GM08714 (cell line): ENCODE measurements at regions not wholly inside any gene's neighbourhood (a gene's known extent, or its start where the extent isn't known, plus 50 kb on each side); places are given as distances from the start of the nearest gene placed in this dataset.
A peak's percentile ranks its signal among the peaks of the same experiment; 100 is the strongest.

Experiments
- H3K4me3 ChIP-seq: fragments of 200-500 bp; sonication (Bioruptor generic); 2 replicates; pipeline ENCODE4 v1.5.1; 2014; ENCODE audit warnings: mild to moderate bottlenecking, low read length, inconsistent platforms
- ZNF274 ChIP-seq: IDR thresholded peaks from 2 replicates; pipeline ENCODE4 v1.6.1; 2012; ENCODE audit warnings: mild to moderate bottlenecking, low read depth, low read length

DNA sequence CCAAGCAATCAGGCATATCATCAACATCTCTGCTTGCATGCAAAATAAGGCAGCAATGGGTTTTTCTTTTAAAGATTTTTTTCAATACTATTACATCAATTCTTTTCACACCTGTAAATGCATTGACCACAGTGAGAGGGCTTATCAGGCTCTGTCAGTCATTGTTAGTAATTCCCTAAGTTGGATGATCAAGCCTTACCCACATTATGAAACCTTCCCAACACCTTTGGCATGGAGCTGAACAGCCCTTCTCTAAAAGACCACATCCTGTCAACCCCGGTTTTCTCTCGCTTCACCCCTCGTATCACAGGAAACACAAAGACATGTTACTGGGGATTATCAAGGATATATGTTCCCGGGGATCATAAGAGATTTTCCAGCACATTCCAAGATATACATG, 135.2 kb upstream of the SLC24A5 start:
- H3K4me3 ChIP-seq, result no peak overlapping the region
- TF ChIP-seq ZNF274, result no peak

DNA sequence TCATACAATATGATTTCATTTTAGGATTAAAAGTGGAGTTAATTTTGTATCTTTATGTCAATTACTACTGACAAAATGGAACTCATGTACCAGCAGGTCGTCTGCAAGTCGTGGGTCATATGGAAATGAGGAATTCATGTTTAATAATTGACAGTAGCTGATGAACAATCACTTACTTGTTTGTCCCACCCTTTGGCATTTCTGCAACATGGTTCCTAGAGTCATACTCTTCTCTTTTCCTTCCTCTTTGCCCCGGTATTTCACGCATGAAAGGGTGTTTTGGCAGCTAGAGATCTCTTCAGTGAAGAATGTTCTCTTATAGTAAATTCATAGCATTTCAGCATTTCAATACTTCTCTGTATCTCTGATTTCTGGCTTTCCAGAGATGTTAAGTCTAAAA, 133.3 kb upstream of the SLC24A5 start:
- no peak overlapping the region for H3K4me3 ChIP-seq
- no peak for TF ChIP-seq ZNF274

DNA sequence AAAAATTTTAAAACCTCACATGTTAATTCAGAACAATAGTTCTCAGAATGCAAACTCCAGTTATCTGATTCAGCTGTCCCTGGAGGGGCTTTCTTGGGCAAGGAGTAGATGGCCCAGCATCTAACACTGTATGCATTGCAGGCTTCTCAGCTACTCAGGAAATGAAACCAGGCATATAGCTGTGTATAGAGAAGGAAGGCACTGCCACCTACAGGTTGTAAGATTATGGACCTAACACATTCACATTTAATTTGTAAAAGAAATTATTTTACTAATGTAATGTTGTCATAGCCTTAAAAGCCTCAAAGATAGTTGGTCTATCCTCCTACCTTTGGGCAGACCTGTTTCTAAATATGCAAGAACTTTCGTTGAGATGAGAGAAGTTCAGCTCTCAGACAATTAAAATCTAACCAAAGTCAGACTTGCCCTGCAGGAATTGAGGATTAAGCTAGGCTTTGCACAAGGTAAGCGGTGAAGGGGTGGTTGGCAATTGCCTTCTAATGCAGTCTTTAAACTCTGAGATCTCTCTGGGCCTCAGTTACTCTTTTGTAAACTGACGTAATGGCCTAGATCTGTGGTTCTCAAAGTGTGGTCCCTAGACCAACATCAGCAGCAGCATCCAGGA, 132.8 kb upstream of the SLC24A5 start:
- no peak overlapping the region for H3K4me3 ChIP-seq
- TF ChIP-seq ZNF274, result no peak

DNA sequence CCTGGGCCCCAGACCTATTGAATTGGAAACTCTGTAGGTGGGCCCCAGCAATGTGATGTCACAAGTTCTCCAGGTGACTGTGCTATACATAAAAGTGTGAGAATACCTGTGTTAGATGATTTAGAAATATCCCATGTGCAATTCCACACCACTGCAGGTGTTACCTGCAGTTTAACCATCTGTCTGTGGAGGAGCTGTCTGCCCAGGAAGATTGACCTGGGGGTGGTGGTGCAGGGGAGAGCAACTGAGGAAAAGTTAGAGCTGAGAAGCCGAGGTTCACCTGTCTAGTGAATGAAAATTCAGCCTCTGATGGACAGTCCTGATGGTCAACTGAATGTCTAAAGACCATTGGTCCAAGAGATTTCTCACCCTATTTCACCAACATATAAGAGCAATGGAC, 132.2 kb upstream of the SLC24A5 start:
- no peak for TF ChIP-seq ZNF274
- no peak overlapping the region for H3K4me3 ChIP-seq

DNA sequence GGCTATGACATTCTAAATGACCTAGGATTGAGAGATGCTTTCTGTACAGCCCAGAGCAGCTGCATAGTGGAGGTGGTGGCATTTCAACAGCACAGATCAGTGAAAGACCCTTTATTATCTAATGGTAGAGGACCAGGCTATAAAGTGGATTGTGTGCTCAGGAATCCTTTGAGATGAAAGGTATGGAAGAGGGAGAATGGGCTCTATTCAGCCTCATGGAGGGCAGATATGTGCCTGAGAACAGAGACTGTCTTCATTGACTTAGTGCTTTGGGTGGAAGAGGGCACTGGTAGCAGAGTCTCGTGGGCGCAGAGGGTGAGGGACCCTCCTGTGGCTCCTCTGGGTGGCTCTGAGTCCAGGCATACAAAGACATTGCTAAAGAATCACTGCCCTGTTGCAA, 130.0 kb upstream of the SLC24A5 start:
- TF ChIP-seq ZNF274, result no peak

DNA sequence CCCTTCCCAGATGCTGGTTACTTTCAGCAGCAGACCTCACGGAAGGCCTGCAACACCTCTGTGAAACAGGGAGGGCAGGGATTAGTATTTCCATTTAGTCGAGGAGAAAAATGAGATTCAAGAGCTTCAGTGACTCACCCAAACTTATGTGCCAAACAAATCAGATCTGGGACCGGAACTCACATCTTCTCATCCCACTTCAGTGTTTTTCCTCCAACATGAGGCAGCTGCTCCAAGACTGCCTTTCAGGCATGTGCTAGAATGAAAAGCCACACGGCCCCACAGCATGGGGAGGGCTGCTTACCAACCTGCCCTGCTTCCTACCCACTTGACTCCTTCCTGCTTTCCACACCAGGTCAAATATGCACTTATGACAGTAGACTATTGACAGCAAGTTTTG, 129.4 kb upstream of the SLC24A5 start:
- no peak for TF ChIP-seq ZNF274
- no peak overlapping the region for H3K4me3 ChIP-seq

More for the DNA sequence above, 130.0 kb upstream of the SLC24A5 start:
- H3K4me3 ChIP-seq, result no peak overlapping the region

DNA sequence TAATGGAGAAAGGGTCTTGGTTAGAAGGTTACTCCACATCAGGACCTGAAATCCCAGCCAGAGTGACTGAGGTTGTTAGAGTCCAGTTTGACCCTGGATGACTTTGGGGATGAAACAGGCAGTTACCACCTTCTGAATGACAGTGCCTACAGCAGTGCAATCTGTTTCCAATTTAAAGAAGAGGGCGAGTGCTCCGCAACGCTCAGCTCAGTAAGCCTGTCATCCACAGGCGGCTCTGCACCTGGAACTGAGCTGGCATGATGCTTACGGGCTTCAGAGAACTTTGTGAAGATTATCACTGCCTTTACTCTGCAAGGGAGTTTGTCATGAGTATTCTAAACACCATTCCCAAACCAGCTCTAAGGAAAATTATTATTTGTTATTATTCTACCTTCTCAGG, 127.7 kb upstream of the SLC24A5 start:
- TF ChIP-seq ZNF274, result no peak
- H3K4me3 ChIP-seq, result no peak overlapping the region

DNA sequence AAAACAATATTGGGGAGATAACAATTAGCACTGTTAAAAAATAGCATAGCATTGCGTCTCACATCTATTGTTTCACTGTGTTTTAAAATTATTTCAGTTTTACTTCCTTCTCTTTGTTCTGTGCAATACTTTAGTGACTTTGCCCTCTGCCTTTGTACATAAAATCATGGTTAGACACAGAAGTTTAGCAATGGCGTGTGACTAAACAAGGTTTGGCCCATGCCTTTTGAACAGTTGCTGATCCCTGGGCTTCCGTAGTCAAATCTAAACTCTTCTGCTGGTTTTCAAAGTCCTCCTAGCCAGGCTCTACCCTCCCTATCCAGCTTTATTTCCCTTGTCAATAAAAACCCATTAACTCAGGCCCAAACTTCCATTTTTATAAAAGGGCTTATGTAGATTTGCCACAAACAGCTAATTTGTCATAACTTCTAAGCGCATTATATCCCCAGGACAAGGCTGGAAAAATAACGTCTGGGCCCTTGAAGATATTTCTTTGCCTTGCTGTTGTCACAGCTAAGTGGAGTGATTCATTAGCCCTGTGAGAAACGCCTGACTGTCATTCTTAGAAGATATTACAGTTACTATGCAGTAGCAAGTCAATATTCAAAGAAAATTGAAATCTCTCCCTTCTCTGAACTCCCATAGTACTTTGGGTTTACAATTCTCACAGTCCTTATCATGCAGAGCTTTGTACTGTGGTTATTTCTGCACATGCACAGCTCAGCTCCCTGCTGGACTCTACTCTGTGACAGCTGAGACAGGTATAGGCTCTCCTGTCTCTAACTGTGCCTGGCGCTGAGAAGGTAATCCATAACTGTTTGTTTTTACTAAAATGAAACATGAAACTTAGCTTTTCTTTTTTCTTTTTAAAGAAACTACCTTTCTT, 123.4 kb upstream of the SLC24A5 start:
- TF ChIP-seq ZNF274, result no peak
- no peak overlapping the region for H3K4me3 ChIP-seq

DNA sequence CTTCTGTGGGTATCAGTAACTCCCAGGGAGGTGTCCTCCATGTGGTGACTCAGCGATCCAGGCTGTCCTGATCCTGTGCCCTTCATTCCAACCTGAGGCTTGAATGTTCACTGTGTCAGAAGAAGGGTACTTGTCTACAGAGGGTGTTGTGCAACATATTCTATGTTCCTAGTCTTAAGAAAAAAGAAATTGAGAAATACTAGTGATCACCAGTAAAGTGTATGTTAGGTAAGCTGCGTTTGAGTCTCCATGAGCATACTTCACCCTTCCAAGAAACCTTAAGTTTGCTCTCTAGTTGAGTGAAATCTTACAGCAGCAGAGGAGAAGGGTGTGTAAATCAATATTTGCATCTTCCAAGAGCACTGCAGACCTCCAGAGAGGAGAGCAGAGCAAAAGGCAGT, 122.2 kb upstream of the SLC24A5 start:
- TF ChIP-seq ZNF274, result no peak
- no peak overlapping the region for H3K4me3 ChIP-seq

DNA sequence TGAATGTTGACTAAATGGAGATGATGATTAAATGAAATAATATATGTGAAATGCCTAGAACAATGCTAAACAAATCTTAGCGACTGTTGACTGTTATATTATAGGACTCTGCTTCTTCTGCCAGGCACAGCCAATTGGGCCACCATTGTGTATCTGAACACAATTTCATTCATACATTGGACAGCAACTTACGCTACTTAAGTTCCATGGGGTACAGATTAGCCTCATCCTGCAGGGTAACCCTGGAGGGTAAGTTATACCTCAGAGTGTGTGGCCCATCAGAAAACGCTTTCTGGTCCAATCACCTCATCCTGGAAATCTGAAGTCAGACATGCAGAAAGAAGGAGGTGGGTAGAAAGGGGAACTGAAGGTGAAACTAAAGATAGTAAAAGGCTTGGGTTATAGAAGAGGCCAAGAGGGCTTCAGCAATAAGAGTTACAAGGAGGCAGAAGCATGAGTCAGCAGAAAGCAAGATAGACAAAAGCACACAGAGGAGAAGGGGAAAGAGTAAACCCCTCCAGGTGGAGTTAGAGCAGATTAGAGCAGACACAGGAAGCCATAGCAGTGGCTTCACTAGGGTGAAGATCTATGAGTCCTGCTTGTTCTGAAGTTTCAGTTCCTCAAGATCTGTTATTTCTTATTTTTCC, 119.3 kb upstream of the SLC24A5 start:
- no peak overlapping the region for H3K4me3 ChIP-seq
- TF ChIP-seq ZNF274, result no peak

DNA sequence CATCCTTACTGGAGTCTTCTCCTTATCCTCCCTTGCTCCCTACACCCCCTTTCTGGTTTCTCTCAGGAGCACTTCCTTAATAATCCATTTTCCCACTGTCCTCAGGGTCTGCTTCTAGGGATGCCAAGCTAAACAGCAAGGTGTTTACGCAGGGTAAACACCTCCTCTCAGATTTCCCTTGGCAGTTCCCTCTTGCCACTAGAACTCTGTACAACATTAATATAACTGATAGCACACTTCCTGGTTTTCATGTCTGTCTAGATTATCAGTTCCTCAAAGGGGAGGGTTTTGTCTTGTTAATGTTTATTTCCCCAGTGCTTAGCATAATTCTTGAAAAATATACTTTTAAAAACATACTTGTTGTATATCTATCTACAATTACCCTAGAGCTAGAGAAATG, 118.0 kb upstream of the SLC24A5 start:
- no peak for TF ChIP-seq ZNF274
- peak overlapping the region; percentile 1; the same call in 1 of the 2 replicates for H3K4me3 ChIP-seq

DNA sequence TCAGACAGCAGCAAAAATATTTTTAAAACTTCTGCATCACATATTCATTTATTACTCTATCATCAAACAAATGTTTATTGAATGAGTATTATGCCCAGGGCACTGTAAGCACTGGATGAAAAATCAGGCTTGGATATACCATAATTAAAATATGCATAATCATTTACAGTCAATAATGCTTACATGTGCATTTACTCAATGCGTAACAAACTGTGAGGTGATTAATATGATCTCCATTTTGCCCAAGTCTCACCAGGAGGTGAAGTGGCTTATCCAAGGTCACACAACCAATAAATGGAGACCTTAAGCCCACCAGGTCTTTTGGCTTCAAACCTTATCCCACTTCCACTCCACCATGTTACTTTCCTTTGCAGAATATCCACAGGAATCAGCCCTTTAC, 117.3 kb upstream of the SLC24A5 start:
- no peak for TF ChIP-seq ZNF274

DNA sequence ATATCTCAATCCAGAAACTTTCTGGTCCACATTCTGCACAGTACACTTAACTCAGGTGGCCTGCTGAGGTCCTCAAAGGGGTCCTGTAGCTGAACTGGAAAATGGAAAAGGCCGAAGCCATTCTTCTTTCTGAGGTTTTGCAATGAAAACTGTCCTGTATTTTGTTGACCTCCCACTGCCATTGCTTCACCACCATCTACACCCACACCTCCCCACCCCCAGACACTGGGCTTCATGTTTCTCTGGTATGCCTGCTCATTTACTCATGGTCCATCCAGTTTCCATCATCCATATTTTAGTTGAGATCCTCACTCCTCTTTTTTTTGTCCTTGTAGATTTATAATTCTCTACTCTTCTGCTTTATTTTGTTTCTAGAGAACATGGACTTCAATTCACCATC, 115.7 kb upstream of the SLC24A5 start:
- H3K4me3 ChIP-seq, result no peak overlapping the region
- no peak for TF ChIP-seq ZNF274

More for the DNA sequence above, 117.3 kb upstream of the SLC24A5 start:
- no peak overlapping the region for H3K4me3 ChIP-seq

DNA sequence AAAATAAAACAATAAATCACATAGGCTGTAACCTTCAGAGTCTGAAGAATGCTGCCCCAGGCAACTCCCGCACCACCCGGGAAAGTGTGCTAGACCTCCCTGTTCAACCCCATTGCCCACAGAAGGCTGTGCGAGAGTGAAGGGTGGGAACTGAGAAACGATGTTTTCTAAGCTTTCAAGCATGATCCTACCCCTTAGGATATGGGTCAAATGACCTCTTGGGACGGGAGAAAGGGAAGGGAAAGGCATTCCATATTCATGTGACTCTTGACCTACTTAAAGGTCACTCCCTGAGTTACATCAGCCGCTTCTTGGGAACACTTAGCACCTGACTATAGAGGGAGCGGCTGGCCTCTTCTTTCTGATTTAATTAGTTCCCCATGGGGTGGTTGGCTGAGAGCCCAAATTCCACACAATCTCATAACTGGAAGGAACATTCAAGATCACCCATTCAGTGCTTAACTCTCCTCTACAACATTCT, 114.7 kb upstream of the SLC24A5 start:
- TF ChIP-seq ZNF274, result no peak
- no peak overlapping the region for H3K4me3 ChIP-seq

DNA sequence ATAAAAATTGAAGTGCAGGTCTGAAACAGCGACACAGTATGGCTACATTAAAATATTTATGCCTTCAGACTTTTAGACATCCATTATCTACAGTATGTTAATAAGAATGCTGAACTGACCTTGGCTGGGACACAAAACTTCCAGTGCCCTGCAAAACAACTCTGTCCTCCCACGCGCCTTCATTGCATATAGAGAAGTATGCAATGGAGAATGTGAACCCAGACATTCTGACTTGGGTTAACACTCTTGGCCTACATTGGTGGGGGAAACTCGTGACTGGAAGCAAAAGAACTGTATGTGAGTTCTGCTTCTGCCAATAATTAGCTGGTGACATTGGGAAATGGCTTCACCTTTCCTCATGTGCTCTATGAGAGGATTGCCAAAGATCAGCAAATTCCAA, 110.5 kb upstream of the SLC24A5 start:
- no peak overlapping the region for H3K4me3 ChIP-seq
- TF ChIP-seq ZNF274, result no peak
